HepG2 (cell line): ENCODE measurements at regions not wholly inside any gene's neighbourhood (a gene's known extent, or its start where the extent isn't known, plus 50 kb on each side); places are given as distances from the start of the nearest gene placed in this dataset.
A peak's percentile ranks its signal among the peaks of the same experiment; 100 is the strongest.

Experiments
- CEBPB ChIP-seq: IDR thresholded peaks from 2 replicates; pipeline ENCODE4 v1.6.1; 2011; ENCODE audit warnings: low read depth, low read length, improper control_type of control experiment, borderline replicate concordance
- CTCF ChIP-seq: sonication (generic); formaldehyde crosslinking; IDR thresholded peaks from 2 replicates; pipeline ENCODE4 v1.5.0; 2020; ENCODE audit warnings: mild to moderate bottlenecking, missing genetic modification reagents, moderate library complexity
- EZH2 ChIP-seq: conservative IDR thresholded peaks from 2 replicates; pipeline ENCODE4 v1.6.1; 2012; ENCODE audit warnings: mild to moderate bottlenecking, low read depth, low read length, moderate library complexity
- GATA4 ChIP-seq: sonication (generic); IDR thresholded peaks from 2 replicates; pipeline ENCODE4 v1.6.1; 2016; ENCODE audit warnings: antibody characterized with exemption, low read depth, borderline replicate concordance
- NR2C2 ChIP-seq: sonication (generic); formaldehyde crosslinking; IDR thresholded peaks from 2 replicates; pipeline ENCODE4 v1.4.0; 2020; ENCODE audit warnings: missing genetic modification reagents, mild to moderate bottlenecking, moderate library complexity, borderline replicate concordance
- PATZ1 ChIP-seq: sonication (generic); formaldehyde crosslinking; IDR thresholded peaks from 2 replicates; pipeline ENCODE4 v1.4.0; 2020; ENCODE audit warnings: missing genetic modification reagents
- POLR2A ChIP-seq, 2 experiments: IDR thresholded peaks; 2 replicates each; pipeline ENCODE4 v1.6.1; 2011; ENCODE audit warnings: low read depth in 2 of 2, low read length in 2 of 2, mild to moderate bottlenecking in 1 of 2, moderate library complexity in 1 of 2; ENCODE audit not compliant: insufficient read depth in 1 of 2
- RFX1 ChIP-seq: fragments of 450-650 bp; IDR thresholded peaks from 2 replicates; pipeline ENCODE4 v1.6.1; 2017
- TCF12 ChIP-seq, 2 experiments: fragments of 450-650 bp in 1 of 2; sonication (generic) in 1 of 2; formaldehyde crosslinking in 1 of 2; IDR thresholded peaks; 2 replicates each; pipeline versions ENCODE4 v1.6.1 to v1.8.0; 2017 to 2022; ENCODE audit warnings: antibody characterized with exemption in 1 of 2, mild to moderate bottlenecking in 1 of 2, missing genetic modification reagents in 1 of 2, moderate library complexity in 1 of 2
- TOE1 ChIP-seq: sonication (generic); formaldehyde crosslinking; IDR thresholded peaks from 2 replicates; pipeline ENCODE4 v1.4.0; 2020; ENCODE audit warnings: mild to moderate bottlenecking, missing genetic modification reagents
- ZBTB2 ChIP-seq: sonication (generic); formaldehyde crosslinking; IDR thresholded peaks from 2 replicates; pipeline ENCODE4 v1.8.0; 2022; ENCODE audit warnings: low read depth, missing genetic modification reagents
- ZBTB42 ChIP-seq: sonication (generic); formaldehyde crosslinking; IDR thresholded peaks from 2 replicates; pipeline ENCODE4 v1.5.0; 2020; ENCODE audit warnings: mild to moderate bottlenecking, missing genetic modification reagents

DNA sequence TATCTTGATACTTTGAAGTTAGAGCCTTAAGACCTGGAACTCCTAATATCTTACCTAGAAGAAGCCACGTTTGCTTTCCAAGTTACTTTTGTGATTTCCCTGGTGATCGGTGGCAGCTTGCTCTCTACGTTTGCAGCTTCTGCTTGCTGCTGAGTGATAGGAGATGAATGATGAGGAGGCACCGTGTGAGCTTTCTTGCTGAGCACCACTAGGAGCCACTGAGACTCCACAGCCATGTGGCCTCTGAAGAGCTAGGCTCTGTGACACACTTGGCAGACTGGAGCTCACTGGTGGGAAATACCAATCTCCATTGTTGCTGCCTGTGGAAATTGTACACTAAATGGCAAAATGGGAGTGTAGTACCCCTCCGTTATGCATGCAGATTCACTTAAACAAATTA is 161.8 kb downstream of the IBTK start:
- TF ChIP-seq NR2C2 (CRISPR knock-in tag): no peak
- TF ChIP-seq POLR2A (IDR thresholded peaks at IDR 0.05; ENCODE audit: insufficient read depth in 1 of 2, low read depth in 2 of 2, low read length in 2 of 2): no peak
- TF ChIP-seq GATA4: no peak
- TF ChIP-seq EZH2: no peak
- peak; percentile 39 for TF ChIP-seq CTCF (CRISPR knock-in tag)
- no peak for TF ChIP-seq RFX1
- TF ChIP-seq ZBTB2 (CRISPR knock-in tag): no peak
- no peak for TF ChIP-seq PATZ1 (CRISPR knock-in tag)
- no peak for TF ChIP-seq TCF12 (IDR thresholded peaks at IDR 0.05)
- no peak for TF ChIP-seq TCF12 (CRISPR knock-in tag; IDR thresholded peaks at IDR 0.05)
- no peak for TF ChIP-seq ZBTB42
- no peak for TF ChIP-seq CEBPB
- TF ChIP-seq TOE1 (CRISPR knock-in tag): no peak
